HG02571 (cell line): ENCODE measurements at regions not wholly inside any gene's neighbourhood (a gene's known extent, or its start where the extent isn't known, plus 50 kb on each side); places are given as distances from the start of the nearest gene placed in this dataset.

Source experiments
- ATAC-seq: cut with Tn5 transposase; IDR thresholded peaks from one replicate; pipeline ENCODE4 v1.9.1; 2021; ENCODE audit warnings: mild to moderate bottlenecking, moderate library complexity; ENCODE audit not compliant: unreplicated experiment

- ATAC-seq, result no peak
Observed at GRCh38 chr2:2682700-2683342, 351.7 kb upstream of the MYT1L start.

- ATAC-seq, result no peak
Observed at GRCh38 chr2:2681711-2682251, 350.7 kb upstream of the MYT1L start.

DNA sequence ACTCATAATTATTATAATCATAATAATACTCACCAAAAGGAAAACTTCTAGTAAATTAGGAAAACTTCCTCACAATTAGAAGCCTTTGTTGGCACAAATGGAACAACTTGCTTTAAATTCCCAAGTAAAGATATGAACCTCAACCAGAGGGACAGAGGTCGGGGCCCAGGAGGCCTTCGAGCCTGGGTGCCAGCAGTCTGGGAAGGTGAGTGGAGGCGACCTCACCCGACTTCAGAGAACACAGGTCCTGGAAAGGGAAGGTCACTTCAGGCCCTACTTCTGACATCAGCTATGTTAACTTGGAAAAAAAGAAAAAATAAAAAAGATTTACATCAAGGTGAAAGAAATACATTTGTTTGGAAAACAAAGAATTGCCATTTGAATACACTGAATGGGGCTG is 350.0 kb upstream of the MYT1L start:
- no peak for ATAC-seq

GRCh38 chr2:2674831-2675230 is 343.8 kb upstream of the MYT1L start:
- ATAC-seq, result no peak

DNA sequence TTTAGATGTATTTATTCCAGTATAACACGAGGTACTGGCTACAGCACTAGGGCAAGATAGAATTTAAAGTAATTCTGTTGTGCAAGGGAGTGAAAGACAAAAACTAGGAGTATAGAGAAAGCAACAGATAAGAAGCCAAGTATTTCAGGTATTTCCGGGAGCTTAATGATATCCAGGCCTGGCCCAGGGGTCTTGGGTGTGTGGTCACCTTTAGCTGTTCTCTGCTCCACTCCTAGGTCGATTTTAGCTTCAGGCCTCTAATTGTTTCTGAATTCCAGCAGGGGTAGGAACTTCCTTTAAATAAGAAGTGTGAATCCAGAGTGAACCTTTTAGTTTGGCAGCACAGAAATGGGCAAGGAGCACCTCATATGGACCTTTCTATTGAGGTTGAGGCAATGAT is 342.3 kb upstream of the MYT1L start:
- ATAC-seq, result no peak

DNA sequence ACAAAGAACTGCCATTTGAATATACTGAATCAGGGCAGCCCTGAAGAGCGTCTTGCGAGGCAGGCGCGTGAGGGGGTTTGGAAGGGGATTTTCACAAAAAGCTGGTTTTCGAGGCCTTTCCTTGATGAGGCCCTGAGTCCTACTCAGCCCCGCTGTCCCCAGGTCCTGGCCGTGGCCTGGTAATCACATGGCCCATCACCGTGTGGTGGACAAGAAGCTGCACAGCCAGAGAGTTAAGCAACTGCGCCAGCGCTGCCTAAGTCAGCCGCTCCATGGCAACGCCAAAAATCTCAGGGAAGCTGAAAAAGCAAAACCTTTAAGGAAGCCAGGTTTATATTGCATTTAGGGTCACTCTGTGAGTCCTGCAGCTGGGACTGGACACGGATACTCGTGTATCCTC is 341.2 kb upstream of the MYT1L start:
- ATAC-seq, result no peak

DNA sequence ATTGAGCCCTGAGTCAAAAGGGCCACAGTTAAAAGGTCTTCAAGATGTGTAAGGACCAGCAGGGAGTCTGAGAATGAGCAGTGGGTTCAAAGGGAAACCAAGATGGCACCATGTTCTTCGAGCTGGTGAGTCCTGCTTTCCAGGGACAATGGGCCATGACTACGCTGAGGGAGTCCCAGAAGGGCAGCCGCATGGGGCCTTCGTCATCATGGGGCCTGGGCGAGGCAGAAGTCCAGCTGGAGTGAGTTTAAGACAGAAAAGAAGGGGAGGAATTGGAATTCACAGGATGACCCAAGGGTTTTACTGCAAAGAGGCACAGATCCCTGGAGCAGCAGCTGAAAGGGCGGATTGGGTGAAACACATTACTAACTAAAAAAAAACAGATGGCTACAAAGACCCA is 340.8 kb upstream of the MYT1L start:
- ATAC-seq, result no peak

GRCh38 chr2:2669316-2669715 is 338.2 kb upstream of the MYT1L start:
- ATAC-seq, result no peak

- ATAC-seq, result no peak
Observed at GRCh38 chr2:2668681-2669265, 337.7 kb upstream of the MYT1L start.

DNA sequence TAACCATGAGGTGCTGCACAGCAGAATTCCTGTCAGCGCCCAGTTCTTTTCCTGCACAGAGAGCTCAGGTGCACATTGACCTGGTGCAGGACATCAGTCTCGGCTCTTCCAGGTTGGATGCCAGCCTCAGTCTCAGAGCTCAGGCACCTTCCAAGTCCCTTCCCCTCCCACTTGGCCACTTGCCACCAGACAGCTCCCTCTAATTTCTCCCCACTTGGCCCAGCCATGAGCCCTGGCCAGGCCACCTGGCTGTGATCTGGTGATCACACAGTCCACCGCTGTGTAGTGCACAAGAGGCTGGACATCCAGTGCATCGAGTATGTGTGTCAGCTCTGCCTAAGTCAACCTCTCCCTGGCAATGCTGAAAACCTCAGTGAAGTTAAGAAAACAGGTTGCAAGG is 336.6 kb upstream of the MYT1L start:
- ATAC-seq, result no peak

GRCh38 chr2:2665834-2666133 is 334.7 kb upstream of the MYT1L start:
- ATAC-seq, result no peak

DNA sequence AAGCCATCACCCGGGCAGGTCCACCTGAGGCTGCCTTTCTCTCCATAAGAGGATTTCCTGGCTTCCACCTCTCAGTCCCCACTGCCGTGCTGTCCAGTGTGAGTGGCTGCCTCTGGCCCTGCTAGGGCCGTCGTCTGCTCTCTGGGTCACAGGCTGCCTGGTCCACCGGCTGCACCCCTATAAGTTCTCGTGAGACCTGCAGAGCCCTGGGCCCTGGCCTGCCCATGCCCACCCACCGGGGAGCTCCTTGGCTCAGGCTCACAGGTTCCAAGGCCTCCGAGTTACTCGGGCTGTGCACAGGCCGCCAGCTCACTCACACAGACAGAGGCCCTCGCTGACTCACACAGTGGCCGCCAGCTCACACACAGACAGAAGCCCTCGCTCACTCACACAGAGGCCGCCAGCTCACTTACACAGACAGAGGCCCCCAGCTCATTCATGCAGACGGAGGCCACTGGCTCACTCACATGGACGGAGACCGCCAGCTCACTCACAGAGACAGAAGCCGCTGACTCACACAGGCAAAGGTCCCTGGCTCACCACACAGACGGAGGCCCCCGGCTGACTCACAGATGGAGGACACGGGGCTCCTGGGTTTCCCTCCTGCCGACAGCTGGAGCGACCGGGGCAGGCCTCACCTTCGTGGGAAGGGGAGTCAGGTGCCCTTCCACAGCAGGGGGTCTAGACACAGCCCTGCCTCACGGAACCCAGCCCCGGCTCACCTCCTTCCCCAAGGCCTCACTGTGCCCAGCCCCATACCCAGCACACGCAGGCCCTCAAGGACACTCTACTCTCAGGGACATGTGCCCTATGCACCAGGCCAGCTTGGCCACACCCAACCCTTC is 334.1 kb upstream of the MYT1L start:
- ATAC-seq, result no peak

GRCh38 chr2:2663401-2664036 is 332.4 kb upstream of the MYT1L start:
- ATAC-seq, result no peak

DNA sequence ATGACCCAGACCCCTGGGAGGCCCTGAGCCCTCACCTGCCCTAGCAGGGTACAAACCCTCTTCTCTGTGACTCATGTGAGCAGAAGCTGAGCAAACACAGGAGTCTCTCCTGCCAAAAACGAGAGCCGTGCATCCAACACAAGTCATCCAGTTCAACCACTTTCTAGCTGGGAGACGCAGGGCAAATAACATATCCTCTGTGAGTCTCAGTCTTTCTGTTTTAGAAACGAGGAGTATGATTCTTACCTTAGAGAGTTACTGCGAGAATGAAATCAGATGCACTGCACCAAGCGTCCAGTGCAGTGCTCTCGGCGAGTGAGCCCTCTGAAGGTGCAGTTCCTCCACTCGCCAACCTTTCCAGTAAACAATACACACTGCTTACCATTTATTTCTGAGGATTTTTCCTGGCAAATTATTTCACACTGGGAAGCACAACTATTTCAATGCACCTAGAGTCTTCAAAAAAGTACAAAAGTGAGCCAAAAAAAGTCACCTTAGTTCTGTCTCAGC is 331.8 kb upstream of the MYT1L start:
- ATAC-seq, result no peak

- no peak for ATAC-seq
Observed at GRCh38 chr2:2662037-2662846, 331.2 kb upstream of the MYT1L start.

DNA sequence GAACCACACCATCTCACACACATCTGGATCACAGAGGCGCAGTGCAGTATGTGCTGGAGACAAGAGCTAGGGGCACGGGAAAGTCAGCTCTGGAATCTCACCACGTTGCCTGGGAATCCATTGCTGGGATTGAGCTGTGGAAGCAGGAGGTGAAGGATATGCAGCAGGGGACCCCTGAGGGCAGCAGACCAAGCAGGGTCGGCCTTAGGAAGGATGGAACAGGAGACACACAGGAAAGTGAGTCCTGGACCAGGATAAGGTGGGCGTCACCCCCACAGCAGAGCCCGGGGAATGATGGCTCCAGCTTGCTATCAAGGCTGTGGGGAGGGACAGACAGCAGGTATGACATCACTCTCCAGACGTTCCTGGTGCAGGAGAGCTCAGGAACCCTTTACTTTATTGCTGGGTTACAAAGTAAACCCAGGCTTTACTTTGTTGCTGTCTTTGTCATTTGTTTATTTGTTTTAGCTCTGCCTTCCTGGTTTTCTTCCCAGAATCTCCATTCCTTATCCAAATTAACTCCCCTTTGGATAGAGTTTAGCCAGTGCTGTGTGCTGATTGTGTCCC is 329.8 kb upstream of the MYT1L start:
- no peak for ATAC-seq

- no peak for ATAC-seq
Observed at GRCh38 chr2:2657121-2657962, 326.3 kb upstream of the MYT1L start.

DNA sequence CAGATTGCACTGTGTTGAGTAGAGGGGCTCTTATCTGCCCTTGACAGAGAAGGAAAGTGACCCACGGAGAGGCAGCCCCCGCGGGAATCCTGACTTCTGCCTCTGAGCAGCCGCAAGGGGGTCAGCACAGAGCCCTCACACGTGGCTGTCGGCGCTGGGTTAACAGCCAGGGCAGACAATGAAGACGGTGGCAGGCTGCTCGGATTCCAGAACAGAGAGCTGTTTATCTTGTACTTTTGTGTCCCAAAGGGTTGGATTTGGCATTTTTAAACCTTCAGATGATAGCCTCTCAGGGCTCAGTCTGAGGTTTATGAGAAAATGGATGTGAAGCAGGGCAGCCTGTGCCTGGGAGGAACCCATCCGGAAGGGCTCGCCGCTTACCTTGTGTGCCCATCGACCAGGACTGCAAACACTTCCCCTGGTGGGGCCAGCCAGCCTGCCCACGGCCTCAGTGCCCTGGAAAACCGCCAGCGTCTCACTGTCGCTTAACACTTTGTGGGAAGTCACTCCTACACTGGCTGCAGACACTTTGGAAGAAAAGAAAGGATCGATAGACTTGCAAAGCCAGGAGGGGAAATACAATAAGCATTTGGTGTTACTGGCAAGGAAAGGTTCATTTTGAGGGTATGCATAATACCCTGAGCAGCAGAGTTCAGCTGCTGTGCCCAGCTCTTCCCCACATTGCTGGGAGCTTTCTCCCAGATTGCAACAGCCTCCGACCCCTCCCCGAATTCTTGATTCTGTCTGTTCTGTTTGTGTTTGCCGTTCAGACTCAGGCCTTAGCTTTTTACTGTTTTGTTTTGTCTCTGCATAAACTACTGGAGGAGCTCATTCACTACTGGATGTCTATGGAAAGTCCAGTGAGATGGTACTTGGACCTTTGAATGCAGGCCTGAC is 325.3 kb upstream of the MYT1L start:
- ATAC-seq, result no peak
